GM21723 (cell line): ENCODE measurements at regions not wholly inside any gene's neighbourhood (a gene's known extent, or its start where the extent isn't known, plus 50 kb on each side); places are given as distances from the start of the nearest gene placed in this dataset.

Source experiments
- ATAC-seq: cut with Tn5 transposase; IDR thresholded peaks from one replicate; pipeline ENCODE4 v1.9.1; 2021; ENCODE audit warnings: mild to moderate bottlenecking, moderate library complexity; ENCODE audit not compliant: unreplicated experiment

GRCh38 chr1:207971331-207972219 lies 60.6 kb upstream of the CD34 start:
- ATAC-seq: no peak

GRCh38 chr1:207970329-207971233 lies 59.7 kb upstream of the CD34 start:
- ATAC-seq: no peak

- no peak for ATAC-seq
Observed at GRCh38 chr1:207969528-207969927, 58.6 kb upstream of the CD34 start.

GRCh38 chr1:207968521-207969009 lies 57.6 kb upstream of the CD34 start:
- ATAC-seq: no peak

GRCh38 chr1:207967703-207968102 lies 56.8 kb upstream of the CD34 start:
- no peak for ATAC-seq

GRCh38 chr1:207966521-207966920 lies 55.6 kb upstream of the CD34 start:
- ATAC-seq: no peak

- ATAC-seq: no peak
Observed at GRCh38 chr1:207965392-207966387, 54.8 kb upstream of the CD34 start.

- no peak for ATAC-seq
Observed at GRCh38 chr1:207964195-207964966, 53.5 kb upstream of the CD34 start.

GRCh38 chr1:207963427-207964194 lies 52.7 kb upstream of the CD34 start:
- peak; percentile 86 for ATAC-seq

- ATAC-seq: peak; percentile 39
Observed at GRCh38 chr1:207962716-207963426, 51.9 kb upstream of the CD34 start.
